Right atrium auricular region (tissue), 2 donors: ENCODE measurements at regions not wholly inside any gene's neighbourhood (a gene's known extent, or its start where the extent isn't known, plus 50 kb on each side); places are given as distances from the start of the nearest gene placed in this dataset.

ENCODE experiments used
- DNase-seq: peaks from one replicate; pipeline ENCODE4 v3.0.0-alpha.2; 2019; ENCODE audit warnings: low spot score
- H3K27ac ChIP-seq, 2 donors: fragments of 200-600 bp; sonication (generic); 1 replicate in 1 of 2; 2 replicates in 1 of 2; pipeline ENCODE4 v1.5.1; 2016 to 2019
- H3K27me3 ChIP-seq, 2 donors: fragments of 200-600 bp; sonication (generic); one replicate each; pipeline versions ENCODE4 v1.5.1 to v1.6.0; 2017 to 2019
- H3K36me3 ChIP-seq: fragments of 200-600 bp; sonication (generic); one replicate; pipeline ENCODE4 v1.5.1; 2016
- H3K4me1 ChIP-seq, 2 donors: fragments of 200-600 bp; sonication (generic); one replicate each; pipeline versions ENCODE4 v1.5.1 to v1.6.0; 2017 to 2019
- H3K4me3 ChIP-seq, 2 donors: fragments of 200-600 bp; sonication (generic); 1 replicate in 1 of 2; 2 replicates in 1 of 2; pipeline ENCODE4 v1.5.1; 2017 to 2019; ENCODE audit warnings: mild to moderate bottlenecking in 1 of 2, moderate library complexity in 1 of 2
- H3K9me3 ChIP-seq, 2 donors: fragments of 200-600 bp; sonication (generic); one replicate each; pipeline ENCODE4 v1.5.1; 2019
- CTCF ChIP-seq, 2 donors: fragments of 200-600 bp; sonication (generic); IDR thresholded peaks; one replicate each; pipeline ENCODE4 v1.5.1; 2019; ENCODE audit warnings: antibody characterized with exemption in 2 of 2

- TF ChIP-seq CTCF (IDR thresholded peaks at IDR 0.05): no peak
- no peaks in the 10 kb centered on the region for H3K36me3 ChIP-seq
- DNase-seq: no peak
Measured at GRCh38 chrX:23103546-23103945, 103.8 kb downstream of the DDX53 start.

GRCh38 chrX:23114241-23114640, 114.5 kb downstream of the DDX53 start:
- TF ChIP-seq CTCF (IDR thresholded peaks at IDR 0.05): no peak
- H3K9me3 ChIP-seq: no peaks in the 10 kb centered on the region
- H3K27ac ChIP-seq: no peak overlapping the region
- no peak overlapping the region for H3K4me3 ChIP-seq
- H3K36me3 ChIP-seq: no peaks in the 10 kb centered on the region
- no peaks in the 10 kb centered on the region for H3K4me1 ChIP-seq
- no peaks in the 10 kb centered on the region for H3K27me3 ChIP-seq
- DNase-seq: no peak

More at GRCh38 chrX:23103546-23103945, 103.8 kb downstream of the DDX53 start:
- H3K27me3 ChIP-seq: no peaks in the 10 kb centered on the region
- H3K4me3 ChIP-seq: no peak overlapping the region
- H3K9me3 ChIP-seq: peaks cover 0 to 3% of the 10 kb centered on the region in 2 donors
- no peaks in the 10 kb centered on the region for H3K4me1 ChIP-seq
- H3K27ac ChIP-seq: no peak overlapping the region

GRCh38 chrX:23115651-23116050, 115.9 kb downstream of the DDX53 start:
- TF ChIP-seq CTCF (IDR thresholded peaks at IDR 0.05): no peak
- Histone ChIP-seq H3K9me3 (no peaks in the 10 kb centered on the region), H3K4me3 (no peak overlapping the region), H3K27me3 (no peaks in the 10 kb centered on the region), H3K27ac (no peak overlapping the region), H3K36me3 (no peaks in the 10 kb centered on the region), H3K4me1 (no peaks in the 10 kb centered on the region)
- no peak for DNase-seq

- Histone ChIP-seq H3K27me3 (no peaks in the 10 kb centered on the region), H3K27ac (no peak overlapping the region), H3K4me3 (no peak overlapping the region), H3K36me3 (no peaks in the 10 kb centered on the region), H3K4me1 (no peaks in the 10 kb centered on the region), H3K9me3 (no peaks in the 10 kb centered on the region)
- no peak for DNase-seq
- no peak for TF ChIP-seq CTCF (IDR thresholded peaks at IDR 0.05)
Measured at GRCh38 chrX:23118163-23118562, 118.4 kb downstream of the DDX53 start.

- Histone ChIP-seq H3K36me3 (no peaks in the 10 kb centered on the region), H3K4me1 (no peaks in the 10 kb centered on the region), H3K27me3 (no peaks in the 10 kb centered on the region), H3K27ac (no peak overlapping the region), H3K4me3 (no peak overlapping the region), H3K9me3 (no peaks in the 10 kb centered on the region)
- no peak for DNase-seq
- TF ChIP-seq CTCF (IDR thresholded peaks at IDR 0.05): no peak
Measured at GRCh38 chrX:23118890-23119527, 119.2 kb downstream of the DDX53 start.

GRCh38 chrX:23127586-23127985, 127.8 kb downstream of the DDX53 start:
- Histone ChIP-seq H3K4me3 (no peak overlapping the region), H3K4me1 (no peaks in the 10 kb centered on the region), H3K27me3 (no peaks in the 10 kb centered on the region), H3K36me3 (no peaks in the 10 kb centered on the region), H3K27ac (no peak overlapping the region), H3K9me3 (no peaks in the 10 kb centered on the region)
- no peak for TF ChIP-seq CTCF (IDR thresholded peaks at IDR 0.05)
- no peak for DNase-seq
